Smooth muscle cell (in vitro differentiated cells): ENCODE measurements at regions not wholly inside any gene's neighbourhood (a gene's known extent, or its start where the extent isn't known, plus 50 kb on each side); places are given as distances from the start of the nearest gene placed in this dataset.

Experiments
- DNase-seq: peaks from one replicate; lab custom pipeline; 2025; ENCODE audit not compliant: unreplicated experiment; lab: John Stamatoyannopoulos, UW
- H2AFZ ChIP-seq: fragments of 200-600 bp; sonication (generic); 2 replicates; pipeline ENCODE4 v1.6.0; 2016; ENCODE audit warnings: antibody characterized with exemption, low read depth, mild to moderate bottlenecking
- H3F3A ChIP-seq: fragments of 200-600 bp; sonication (generic); 2 replicates; pipeline ENCODE4 v1.6.0; 2017; ENCODE audit warnings: antibody characterized with exemption, low read depth
- H3K27ac ChIP-seq: fragments of 200-600 bp; sonication (generic); 2 replicates; pipeline ENCODE4 v1.5.1; 2016; ENCODE audit warnings: low read depth, mild to moderate bottlenecking
- H3K27me3 ChIP-seq: fragments of 200-600 bp; sonication (generic); 2 replicates; pipeline ENCODE4 v1.6.1; 2016; ENCODE audit warnings: low read depth, mild to moderate bottlenecking
- H3K36me3 ChIP-seq: fragments of 200-600 bp; sonication (generic); 2 replicates; pipeline ENCODE4 v1.5.1; 2016; ENCODE audit warnings: low read depth
- H3K4me1 ChIP-seq: fragments of 200-600 bp; sonication (generic); 2 replicates; pipeline ENCODE4 v1.5.1; 2016; ENCODE audit warnings: low read depth
- H3K4me2 ChIP-seq: fragments of 200-600 bp; sonication (generic); 2 replicates; pipeline ENCODE4 v1.6.0; 2016; ENCODE audit warnings: mild to moderate bottlenecking
- H3K4me3 ChIP-seq: fragments of 200-600 bp; sonication (generic); 2 replicates; pipeline ENCODE4 v1.5.1; 2016; ENCODE audit warnings: mild to moderate bottlenecking
- H3K79me2 ChIP-seq: fragments of 200-600 bp; sonication (generic); 2 replicates; pipeline ENCODE4 v1.6.0; 2016; ENCODE audit warnings: low read depth, mild to moderate bottlenecking
- H3K9ac ChIP-seq: fragments of 200-600 bp; sonication (generic); 2 replicates; pipeline ENCODE4 v1.6.0; 2016; ENCODE audit warnings: low read depth
- H3K9me3 ChIP-seq: fragments of 200-600 bp; sonication (generic); replicated peaks from 2 replicates; pipeline ENCODE4 v1.5.1; 2016; ENCODE audit warnings: low read depth
- H4K20me1 ChIP-seq: fragments of 200-600 bp; sonication (generic); 2 replicates; pipeline ENCODE4 v1.6.0; 2016; ENCODE audit warnings: low read depth
- CTCF ChIP-seq: fragments of 200-600 bp; sonication (generic); IDR thresholded peaks from 2 replicates; pipeline ENCODE4 v1.5.1; 2017; ENCODE audit warnings: borderline replicate concordance, mild to moderate bottlenecking, antibody characterized with exemption; ENCODE audit not compliant: insufficient read depth, poor library complexity, severe bottlenecking
- WGBS: methylation state at CpG from one replicate; pipeline ENCODE4 v1.1.7; 2016; ENCODE audit warnings: low lambda C conversion rate; 5-methylcytosine and 5-hydroxymethylcytosine counted together

GRCh38 chr22:22982616-22983015 lies 87.7 kb upstream of the GNAZ start:
- H3K4me2 ChIP-seq = no peak overlapping the region
- no peak overlapping the region for H3K9ac ChIP-seq
- no peaks in the 10 kb centered on the region for H4K20me1 ChIP-seq
- H3K27ac ChIP-seq = no peak overlapping the region
- H2AFZ ChIP-seq = no peak overlapping the region
- 60% methylated on average over 2 of the region's 2 CpGs for WGBS
- no peaks in the 10 kb centered on the region for H3K9me3 ChIP-seq
- no peaks in the 10 kb centered on the region for H3K4me1 ChIP-seq
- no peaks in the 10 kb centered on the region for H3F3A ChIP-seq
- H3K36me3 ChIP-seq = no peaks in the 10 kb centered on the region
- no peaks in the 10 kb centered on the region for H3K79me2 ChIP-seq
- no peak overlapping the region for H3K4me3 ChIP-seq
- no peak for TF ChIP-seq CTCF
- no peaks in the 10 kb centered on the region for H3K27me3 ChIP-seq
- no peak for DNase-seq

GRCh38 chr22:22983123-22983522 lies 87.2 kb upstream of the GNAZ start:
- Histone ChIP-seq H3K9me3 (no peaks in the 10 kb centered on the region), H3K4me2 (no peak overlapping the region), H3K27ac (no peak overlapping the region), H4K20me1 (no peaks in the 10 kb centered on the region), H3K36me3 (no peaks in the 10 kb centered on the region), H3F3A (no peaks in the 10 kb centered on the region), H3K4me3 (no peak overlapping the region), H2AFZ (no peak overlapping the region), H3K4me1 (no peaks in the 10 kb centered on the region), H3K9ac (no peak overlapping the region), H3K79me2 (no peaks in the 10 kb centered on the region), H3K27me3 (no peaks in the 10 kb centered on the region)
- 70% methylated on average over 2 of the region's 2 CpGs for WGBS
- DNase-seq = no peak
- no peak for TF ChIP-seq CTCF

GRCh38 chr22:22983816-22984215 lies 86.5 kb upstream of the GNAZ start:
- Histone ChIP-seq H3K4me2 (no peak overlapping the region), H3K36me3 (no peaks in the 10 kb centered on the region), H3K4me3 (no peak overlapping the region), H3K4me1 (no peaks in the 10 kb centered on the region), H3K27me3 (no peaks in the 10 kb centered on the region), H3K9ac (no peak overlapping the region), H3K27ac (no peak overlapping the region), H3F3A (no peaks in the 10 kb centered on the region), H3K9me3 (no peaks in the 10 kb centered on the region), H4K20me1 (no peaks in the 10 kb centered on the region), H2AFZ (no peak overlapping the region), H3K79me2 (no peaks in the 10 kb centered on the region)
- 62% methylated on average over 1 of the region's 1 CpG for WGBS
- DNase-seq = no peak
- no peak for TF ChIP-seq CTCF

GRCh38 chr22:22984967-22985366 lies 85.4 kb upstream of the GNAZ start:
- Histone ChIP-seq H3K9me3 (no peaks in the 10 kb centered on the region), H3F3A (no peaks in the 10 kb centered on the region), H3K4me1 (no peaks in the 10 kb centered on the region), H3K4me3 (no peak overlapping the region), H3K36me3 (no peaks in the 10 kb centered on the region), H3K27ac (no peak overlapping the region), H3K9ac (no peak overlapping the region), H3K4me2 (no peak overlapping the region), H3K79me2 (no peaks in the 10 kb centered on the region), H2AFZ (no peak overlapping the region), H3K27me3 (no peaks in the 10 kb centered on the region), H4K20me1 (no peaks in the 10 kb centered on the region)
- WGBS = 95% methylated on average over 2 of the region's 2 CpGs
- TF ChIP-seq CTCF = no peak
- no peak for DNase-seq
